Cardiac fibroblast (primary cell): ENCODE measurements at regions not wholly inside any gene's neighbourhood (a gene's known extent, or its start where the extent isn't known, plus 50 kb on each side); places are given as distances from the start of the nearest gene placed in this dataset.

Experiments used
- DNase-seq, 2 donors: peaks; one replicate each; pipeline versions ENCODE4 v3.0.0 to v3.0.0-alpha.2; 2010; ENCODE audit warnings: low read depth in 2 of 2
- H3K4me3 ChIP-seq, 2 donors: replicated peaks in 1 of 2; 1 replicate in 1 of 2; 2 replicates in 1 of 2; pipeline ENCODE4 v1.5.1; 2011; ENCODE audit warnings: low read depth in 2 of 2, low read length in 2 of 2, mild to moderate bottlenecking in 2 of 2, moderate library complexity in 1 of 2
- TF ChIP-seq, protein P1 (sequence below): IDR thresholded peaks from one replicate; pipeline ENCODE4 v1.5.1; 2011; ENCODE audit warnings: low read depth, mild to moderate bottlenecking, low read length, inconsistent platforms

DNA sequence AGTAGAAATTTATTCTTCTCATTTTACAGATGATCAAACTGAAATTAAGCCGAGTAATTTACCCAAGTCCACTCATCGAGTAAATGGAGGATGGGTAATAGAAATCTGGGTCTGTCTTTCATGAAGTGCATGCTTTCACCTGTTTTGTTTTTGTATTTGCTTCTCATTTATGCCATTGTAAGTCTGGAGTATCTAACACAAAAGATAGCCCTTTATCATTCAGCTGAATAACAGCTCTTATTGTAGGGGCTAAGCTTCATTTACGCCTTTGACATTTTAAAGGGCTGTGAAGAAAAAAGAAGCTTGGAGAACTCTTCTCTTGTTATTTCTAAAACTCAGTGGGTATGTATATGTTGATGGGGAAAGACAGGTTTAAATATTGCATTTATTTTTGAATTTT, 1196.2 kb upstream of the TENM4 start:
- TF ChIP-seq, protein P1, sequence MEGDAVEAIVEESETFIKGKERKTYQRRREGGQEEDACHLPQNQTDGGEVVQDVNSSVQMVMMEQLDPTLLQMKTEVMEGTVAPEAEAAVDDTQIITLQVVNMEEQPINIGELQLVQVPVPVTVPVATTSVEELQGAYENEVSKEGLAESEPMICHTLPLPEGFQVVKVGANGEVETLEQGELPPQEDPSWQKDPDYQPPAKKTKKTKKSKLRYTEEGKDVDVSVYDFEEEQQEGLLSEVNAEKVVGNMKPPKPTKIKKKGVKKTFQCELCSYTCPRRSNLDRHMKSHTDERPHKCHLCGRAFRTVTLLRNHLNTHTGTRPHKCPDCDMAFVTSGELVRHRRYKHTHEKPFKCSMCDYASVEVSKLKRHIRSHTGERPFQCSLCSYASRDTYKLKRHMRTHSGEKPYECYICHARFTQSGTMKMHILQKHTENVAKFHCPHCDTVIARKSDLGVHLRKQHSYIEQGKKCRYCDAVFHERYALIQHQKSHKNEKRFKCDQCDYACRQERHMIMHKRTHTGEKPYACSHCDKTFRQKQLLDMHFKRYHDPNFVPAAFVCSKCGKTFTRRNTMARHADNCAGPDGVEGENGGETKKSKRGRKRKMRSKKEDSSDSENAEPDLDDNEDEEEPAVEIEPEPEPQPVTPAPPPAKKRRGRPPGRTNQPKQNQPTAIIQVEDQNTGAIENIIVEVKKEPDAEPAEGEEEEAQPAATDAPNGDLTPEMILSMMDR: no peak
- no peak for DNase-seq
- H3K4me3 ChIP-seq: no peak overlapping the region

DNA sequence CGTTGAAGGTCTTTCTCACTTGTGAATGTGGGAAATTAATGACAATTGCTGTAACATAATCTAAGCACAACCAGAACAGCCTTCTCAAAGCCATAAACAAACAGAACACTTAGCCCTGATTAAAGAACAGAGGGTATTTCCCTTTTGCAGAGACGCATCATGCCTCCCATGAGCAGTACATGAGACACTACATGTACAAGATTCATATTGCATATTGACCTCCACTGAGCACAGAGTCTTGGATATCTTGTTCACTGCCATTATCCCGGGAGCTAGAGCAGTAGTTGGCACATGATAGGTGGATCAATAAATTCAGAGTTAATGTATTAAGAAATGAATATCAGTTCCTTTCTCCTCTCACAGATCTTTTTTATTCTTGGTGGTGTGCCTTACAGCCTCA, 1194.3 kb upstream of the TENM4 start:
- no peak for DNase-seq
- no peak overlapping the region for H3K4me3 ChIP-seq
- TF ChIP-seq, protein P1: no peak

GRCh38 chr11:80632691-80633090, 1191.9 kb upstream of the TENM4 start:
- TF ChIP-seq, protein P1: no peak
- H3K4me3 ChIP-seq: no peak overlapping the region
- no peak for DNase-seq

DNA sequence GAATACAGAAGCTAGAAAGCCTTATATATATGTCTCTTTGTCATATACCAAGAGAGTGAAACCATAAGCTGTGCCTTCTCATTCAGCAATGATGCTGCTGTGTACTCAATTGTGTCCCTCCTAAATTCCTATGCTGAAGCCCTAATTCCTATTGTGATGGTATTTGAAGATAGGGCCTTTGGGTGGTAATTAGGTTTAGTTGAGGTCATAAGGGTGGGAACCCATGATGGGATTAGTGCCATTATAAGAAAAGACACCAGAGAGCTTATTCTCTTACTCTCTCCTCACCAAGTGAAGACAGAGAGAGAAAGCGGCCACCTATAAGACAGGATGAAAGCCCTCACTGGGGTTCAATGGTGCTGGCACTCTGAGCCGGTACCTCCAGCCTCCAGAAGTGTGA, 1191.3 kb upstream of the TENM4 start:
- TF ChIP-seq, protein P1: no peak
- no peak for DNase-seq
- H3K4me3 ChIP-seq: no peak overlapping the region

DNA sequence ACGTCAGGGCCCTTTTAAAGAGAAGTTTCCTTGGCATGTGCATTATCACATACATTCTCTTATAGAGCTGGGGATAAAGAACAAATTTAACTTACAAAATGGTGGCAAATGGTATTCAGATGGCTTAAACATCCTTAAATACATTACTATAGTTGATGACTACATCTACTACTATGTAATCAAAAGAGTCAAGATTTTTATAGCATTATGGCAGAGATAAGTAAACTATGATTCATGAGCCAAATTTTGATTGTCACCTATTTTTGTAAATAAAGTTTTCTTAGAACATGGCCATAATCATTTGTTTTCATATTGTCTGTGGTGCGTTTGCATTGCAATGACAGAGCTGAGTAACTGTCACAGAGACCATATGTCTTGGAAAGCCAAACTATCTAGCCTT, 1188.6 kb upstream of the TENM4 start:
- TF ChIP-seq, protein P1: no peak
- no peak overlapping the region for H3K4me3 ChIP-seq
- DNase-seq: no peak

DNA sequence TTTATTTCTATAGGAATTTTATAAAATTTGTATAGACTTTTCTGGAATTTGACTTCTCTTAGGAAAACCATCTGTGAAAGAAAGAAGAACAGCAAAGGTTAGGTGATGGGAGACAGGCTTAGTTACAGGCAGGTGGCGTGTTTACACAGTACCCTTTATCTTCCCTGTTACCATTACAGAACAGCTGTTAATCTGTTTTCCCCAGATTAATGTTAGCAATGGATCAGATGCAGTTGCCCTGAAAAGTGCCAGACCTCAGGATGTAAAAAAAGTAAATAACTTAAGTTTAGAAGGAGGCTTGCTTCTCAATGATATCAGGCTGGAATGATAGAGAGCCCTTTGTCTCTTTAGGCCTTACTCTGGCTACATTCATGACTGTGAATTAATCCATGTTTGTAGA, 1186.5 kb upstream of the TENM4 start:
- TF ChIP-seq, protein P1: no peak
- DNase-seq: no peak
- no peak overlapping the region for H3K4me3 ChIP-seq

DNA sequence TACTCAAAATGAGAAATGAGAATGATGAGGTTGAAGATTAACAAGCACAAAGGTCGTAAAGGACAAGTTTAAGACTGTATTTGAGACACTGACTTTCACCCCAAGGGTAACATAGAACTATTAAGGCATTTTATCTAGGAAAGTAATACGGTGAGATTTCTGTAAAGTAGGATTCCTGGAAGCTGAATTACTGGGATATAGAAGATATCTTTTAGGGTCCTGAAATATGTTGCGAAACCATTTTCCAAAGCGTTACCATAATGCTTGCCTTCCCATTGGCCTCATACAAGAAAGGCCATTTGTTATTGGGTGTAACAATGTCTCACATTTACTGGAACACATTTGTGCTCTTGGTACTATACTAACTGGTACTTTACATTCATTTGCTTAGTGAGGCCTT, 1185.9 kb upstream of the TENM4 start:
- DNase-seq: no peak
- TF ChIP-seq, protein P1: no peak
- H3K4me3 ChIP-seq: no peak overlapping the region
